ENCODE measurements at regions not wholly inside any gene's neighbourhood (a gene's known extent, or its start where the extent isn't known, plus 50 kb on each side); places are given as distances from the start of the nearest gene placed in this dataset.

DNA sequence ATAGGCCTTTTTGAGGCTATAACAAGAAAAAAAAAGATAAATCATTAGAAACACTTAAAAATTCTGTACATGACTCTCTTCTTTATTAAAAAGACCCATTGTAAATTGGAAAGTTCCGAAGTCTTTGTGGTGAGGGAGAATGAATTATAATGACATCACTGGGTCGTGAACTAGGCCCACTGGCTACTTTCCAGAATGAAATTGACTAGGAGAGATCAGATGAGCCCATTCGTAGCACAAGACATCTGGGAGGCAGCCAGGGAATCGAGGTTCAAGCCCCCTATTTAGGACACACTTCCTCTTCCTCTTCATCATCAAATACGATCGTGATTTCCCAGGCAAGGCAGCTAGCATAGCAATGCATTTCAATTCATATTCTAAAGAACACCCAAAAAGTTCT lies 889.8 kb upstream of the NR2F2 start:
- DNase-seq (ENCODE audit: low read depth in 3 of 3) = no peak

- DNase-seq (ENCODE audit: low read depth in 3 of 3) = no peak
These were observed 888.3 kb upstream of the NR2F2 start for GRCh38 chr15:95442107-95442719.

GRCh38 chr15:95444860-95445259 lies 885.6 kb upstream of the NR2F2 start:
- no peak for DNase-seq (ENCODE audit: low read depth in 3 of 3)

- no peak for DNase-seq (ENCODE audit: low read depth in 3 of 3)
These were observed 883.6 kb upstream of the NR2F2 start for GRCh38 chr15:95446854-95447253.

DNA sequence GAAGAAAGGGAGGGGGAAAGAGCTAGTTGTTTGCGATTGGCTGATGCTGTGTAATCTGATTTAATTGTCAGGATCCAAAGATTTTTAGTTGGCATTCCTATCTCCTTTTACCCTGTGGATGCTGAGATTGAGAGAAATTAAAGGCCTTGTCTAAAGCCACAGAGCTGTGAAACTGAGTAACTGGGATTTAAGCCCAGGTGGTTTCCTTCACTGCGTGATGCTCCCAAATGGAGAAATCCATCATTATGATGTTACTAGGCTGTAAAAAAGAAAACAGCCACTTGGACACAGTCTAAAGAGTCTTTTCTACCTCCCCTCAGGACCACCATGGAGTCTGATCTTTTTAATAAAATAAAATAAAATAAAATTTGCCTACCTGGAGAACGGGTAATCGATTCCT lies 883.0 kb upstream of the NR2F2 start:
- no peak for DNase-seq (ENCODE audit: low read depth in 3 of 3)

DNA sequence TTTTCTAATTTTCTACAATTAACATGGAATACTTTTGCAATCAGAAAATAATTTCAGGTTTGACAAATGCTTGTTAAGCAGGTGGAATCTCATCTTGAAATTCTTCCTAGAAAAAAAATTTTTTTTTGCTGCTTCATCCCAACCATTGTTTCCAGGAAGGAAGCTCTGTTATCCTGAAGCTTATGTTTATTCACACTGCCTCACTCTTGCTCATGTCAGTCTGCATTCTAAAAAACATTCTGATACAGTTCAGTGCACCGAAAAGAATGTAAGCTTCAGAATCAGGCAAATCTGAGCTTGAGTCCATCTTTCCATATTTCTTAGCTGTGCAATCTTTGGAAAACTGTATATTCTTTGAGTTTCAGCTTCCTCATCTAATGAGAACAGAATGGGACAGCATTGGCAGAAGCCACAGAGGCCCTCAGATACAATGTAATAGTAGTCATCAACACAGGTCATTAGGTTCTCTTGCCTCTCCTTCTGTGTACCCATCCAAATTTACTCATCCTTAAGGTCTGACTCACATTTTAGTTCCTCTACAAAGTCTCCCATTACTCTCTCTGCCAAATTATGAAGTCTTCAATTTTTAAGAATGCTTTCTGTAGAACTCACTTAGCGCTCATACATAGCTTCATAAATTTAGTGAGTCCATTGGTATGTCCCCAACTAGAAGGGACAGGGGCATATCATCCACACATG lies 881.8 kb upstream of the NR2F2 start:
- no peak for DNase-seq (ENCODE audit: low read depth in 3 of 3)

DNA sequence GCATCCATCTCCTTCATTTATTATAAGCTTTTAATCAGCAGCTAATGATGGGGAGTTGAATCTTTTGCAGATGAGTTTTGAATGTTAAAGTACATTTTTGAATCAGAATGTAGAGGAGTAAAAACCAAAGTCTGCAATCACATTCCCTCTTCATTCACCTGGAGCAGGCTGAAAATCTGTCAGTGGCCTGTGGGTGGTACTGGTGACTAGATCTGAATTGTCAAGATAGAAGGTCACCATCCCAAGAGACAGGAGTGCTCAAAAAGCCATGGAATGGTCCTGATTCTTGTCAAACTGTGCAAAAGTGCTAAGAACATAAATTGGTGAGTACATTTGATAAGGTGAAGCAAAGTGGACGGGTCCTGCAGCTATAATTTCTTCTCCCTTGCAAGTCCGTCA lies 881.3 kb upstream of the NR2F2 start:
- no peak for DNase-seq (ENCODE audit: low read depth in 3 of 3)

DNA sequence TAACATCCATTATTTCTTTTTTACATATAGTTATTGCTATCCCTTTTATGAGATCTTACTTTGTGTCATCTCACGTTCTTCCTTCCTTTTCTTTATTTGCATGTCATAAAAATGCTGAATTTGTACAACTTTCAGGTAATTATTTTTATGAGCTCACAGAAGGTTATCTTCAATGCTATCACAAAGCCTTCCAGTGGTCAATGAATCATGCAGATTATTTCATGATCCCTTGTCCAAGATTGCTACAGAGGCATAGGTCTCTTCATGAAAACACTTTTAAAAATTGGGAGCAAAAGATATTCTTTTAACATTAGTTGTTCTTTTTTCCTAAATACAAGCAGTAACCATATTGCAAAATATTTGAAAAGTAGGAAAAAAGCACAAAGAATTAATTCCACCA lies 880.1 kb upstream of the NR2F2 start:
- no peak for DNase-seq (ENCODE audit: low read depth in 3 of 3)

GRCh38 chr15:95451938-95452337 lies 878.6 kb upstream of the NR2F2 start:
- no peak for DNase-seq (ENCODE audit: low read depth in 3 of 3)

GRCh38 chr15:95454403-95455262 lies 875.9 kb upstream of the NR2F2 start:
- no peak for DNase-seq (ENCODE audit: low read depth in 3 of 3)

GRCh38 chr15:95457520-95457919 lies 873.0 kb upstream of the NR2F2 start:
- DNase-seq (ENCODE audit: low read depth in 3 of 3) = no peak

DNA sequence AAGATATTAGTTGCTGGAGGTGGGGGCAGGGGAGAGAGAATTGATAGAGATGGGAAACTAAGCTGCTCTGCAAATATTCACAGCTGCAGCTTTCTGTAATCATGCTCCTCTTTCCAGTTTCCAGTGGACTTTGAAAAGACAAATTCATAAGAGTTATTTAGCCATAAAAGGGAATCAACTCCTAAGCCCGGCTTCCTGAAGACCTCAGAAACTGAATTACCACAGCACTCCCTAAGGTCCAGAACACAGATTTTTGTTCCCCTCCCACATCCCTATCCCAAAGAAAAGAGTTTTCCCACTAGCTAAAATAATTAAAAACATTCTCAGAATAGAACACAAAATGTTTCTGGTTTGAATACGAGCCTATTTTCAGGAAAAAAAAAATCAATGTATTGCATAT lies 871.8 kb upstream of the NR2F2 start:
- no peak for DNase-seq (ENCODE audit: low read depth in 3 of 3)

GRCh38 chr15:95459273-95459672 lies 871.2 kb upstream of the NR2F2 start:
- no peak for DNase-seq (ENCODE audit: low read depth in 3 of 3)

- DNase-seq (ENCODE audit: low read depth in 3 of 3) = no peak
These were observed 866.0 kb upstream of the NR2F2 start for GRCh38 chr15:95464509-95464908.

- DNase-seq (ENCODE audit: low read depth in 3 of 3) = no peak
These were observed 861.7 kb upstream of the NR2F2 start for GRCh38 chr15:95468820-95469219.

GRCh38 chr15:95469496-95470000 lies 861.0 kb upstream of the NR2F2 start:
- DNase-seq (ENCODE audit: low read depth in 3 of 3) = no peak

DNA sequence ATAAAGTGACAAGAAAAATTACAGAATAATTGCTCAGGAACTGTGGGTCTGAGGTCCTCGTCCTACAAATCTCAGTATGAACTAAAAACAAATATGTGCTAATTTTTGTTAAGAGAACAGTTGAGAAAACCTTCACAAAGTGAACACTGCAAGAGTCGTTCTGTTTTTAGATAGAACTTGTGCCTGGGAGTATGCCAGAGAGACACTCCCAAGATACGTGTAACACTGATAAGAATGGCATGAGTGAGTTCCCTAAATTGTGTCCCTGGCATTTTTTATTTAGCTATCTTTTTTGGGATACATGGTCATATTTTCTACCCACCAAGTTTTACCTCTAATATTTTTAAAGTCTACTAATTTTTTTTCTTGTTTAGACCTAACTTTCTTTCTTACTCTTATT lies 860.0 kb upstream of the NR2F2 start:
- DNase-seq (ENCODE audit: low read depth in 3 of 3) = no peak

DNA sequence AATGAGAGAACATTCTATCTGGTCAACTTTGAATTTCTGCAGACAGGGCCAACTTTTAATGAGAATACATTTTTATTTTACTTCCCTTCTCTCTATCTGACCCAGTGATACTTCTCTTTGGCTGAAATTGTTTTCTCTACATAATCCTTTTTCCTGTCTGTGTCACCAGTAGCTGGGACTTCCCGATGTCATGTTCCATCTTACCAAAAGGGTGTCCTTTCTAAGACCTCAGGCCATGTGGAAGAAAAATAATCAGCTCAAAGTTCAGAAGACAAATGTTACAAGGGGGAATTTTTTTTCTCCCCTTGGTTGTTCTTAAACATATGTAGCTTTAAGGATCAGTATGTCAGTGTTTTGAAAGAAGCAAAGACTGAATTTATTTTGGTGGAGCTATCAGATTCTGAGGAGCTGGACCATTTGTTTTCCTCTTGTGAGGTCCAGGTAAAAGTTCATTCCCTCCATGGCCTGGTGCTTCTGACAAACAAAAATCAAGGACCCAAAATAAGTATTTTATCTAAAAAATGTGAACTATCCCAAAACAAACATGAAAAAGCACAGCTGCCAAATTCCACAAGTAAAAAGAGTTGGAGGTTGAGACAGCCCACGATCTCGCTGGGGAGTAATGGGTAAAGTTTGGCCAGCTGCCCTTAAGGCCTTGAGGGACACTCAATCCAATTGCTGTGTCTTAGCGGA lies 859.4 kb upstream of the NR2F2 start:
- DNase-seq (ENCODE audit: low read depth in 3 of 3) = no peak

- DNase-seq (ENCODE audit: low read depth in 3 of 3) = no peak
These were observed 858.8 kb upstream of the NR2F2 start for GRCh38 chr15:95471690-95472086.

DNA sequence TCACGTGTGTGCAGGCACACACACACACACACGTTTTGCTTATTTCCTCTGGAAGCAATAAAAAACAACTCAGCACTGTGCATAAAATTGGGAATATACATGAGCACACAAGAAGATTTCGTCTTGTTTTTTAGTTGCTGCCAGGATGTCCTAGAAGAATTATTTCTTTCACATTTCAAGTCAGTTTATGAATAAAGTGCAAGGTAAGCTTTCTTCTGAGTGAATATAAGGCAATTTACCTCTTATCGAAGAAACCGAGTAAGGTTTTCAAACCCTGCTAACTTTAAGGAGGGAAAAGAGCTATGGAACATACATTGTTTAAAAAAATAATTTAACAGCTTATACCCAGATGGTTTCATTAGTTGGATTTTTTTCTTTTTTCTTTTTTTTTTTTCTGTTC lies 855.4 kb upstream of the NR2F2 start:
- no peak for DNase-seq (ENCODE audit: low read depth in 3 of 3)

- no peak for DNase-seq (ENCODE audit: low read depth in 3 of 3)
These were observed 851.2 kb upstream of the NR2F2 start for GRCh38 chr15:95479308-95479707.

GRCh38 chr15:95485367-95485766 lies 845.1 kb upstream of the NR2F2 start:
- no peak for DNase-seq (ENCODE audit: low read depth in 3 of 3)

All from stimulated activated CD4-positive, alpha-beta T cell treated with anti-CD3 and anti-CD28 coated beads, TNF-alpha, amount 100 ng/mL, for 48 hours (primary cell).